Limb (tissue), 2 donors: ENCODE measurements at regions not wholly inside any gene's neighbourhood (a gene's known extent, or its start where the extent isn't known, plus 50 kb on each side); places are given as distances from the start of the nearest gene placed in this dataset.
"Not testable (repeated sequence)": the region's sequence is repeated elsewhere in the genome, so short reads cannot be mapped to it uniquely, and the experiment has no call there.

Source experiments
- DNase-seq, 2 donors: peaks; one replicate each; pipeline ENCODE4 v3.0.0-alpha.2; 2016; ENCODE audit errors: extremely low spot score in 2 of 2

DNA sequence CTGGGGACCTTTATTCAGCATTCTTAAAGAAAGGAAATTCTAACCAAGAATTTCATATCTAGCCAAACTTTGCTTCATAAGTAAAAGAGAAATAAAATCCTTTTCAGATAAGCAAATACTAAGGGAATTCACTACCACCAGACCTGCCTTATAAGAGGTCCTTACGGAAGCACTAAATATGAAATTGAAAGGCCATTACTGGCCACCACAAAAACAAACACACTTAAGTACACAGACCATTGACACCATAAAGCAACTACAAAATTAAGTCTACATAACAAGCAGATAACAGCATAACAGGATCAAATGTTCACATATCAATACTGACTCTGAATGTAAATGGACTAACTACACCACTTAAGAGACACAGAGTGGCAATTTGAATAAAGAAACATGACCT is 361.4 kb upstream of the POU5F2 start:
- no peak for DNase-seq

GRCh38 chr5:94097384-94097783 is 356.0 kb upstream of the POU5F2 start:
- not testable (repeated sequence) for DNase-seq

- DNase-seq, result no peak
Measured at GRCh38 chr5:94094793-94095441, 353.5 kb upstream of the POU5F2 start.

- DNase-seq, result no peak
Measured at GRCh38 chr5:94093300-94093699, 351.9 kb upstream of the POU5F2 start.

DNA sequence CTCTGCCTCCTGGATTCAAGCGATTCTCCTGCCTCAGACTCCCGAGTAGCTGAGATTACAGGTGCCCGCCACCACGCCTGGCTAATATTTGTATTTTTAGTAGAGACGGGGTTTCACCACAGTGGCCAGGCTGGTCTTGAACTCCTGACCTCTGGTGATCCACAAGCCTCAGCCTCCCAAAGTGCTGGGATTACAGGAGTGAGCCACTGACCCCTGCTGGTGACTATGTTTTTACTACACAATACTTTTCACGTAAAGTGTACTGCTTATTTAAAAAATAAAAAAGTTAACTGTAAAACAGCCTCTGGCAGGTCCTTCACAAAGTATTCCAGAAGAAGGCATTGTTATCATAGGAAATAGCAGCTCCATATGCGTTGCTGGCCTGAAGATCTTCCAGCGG is 345.2 kb upstream of the POU5F2 start:
- DNase-seq, result not testable (repeated sequence)

- DNase-seq, result no peak
Measured at GRCh38 chr5:94086194-94086593, 344.8 kb upstream of the POU5F2 start.

- DNase-seq, result no peak
Measured at GRCh38 chr5:94082405-94082804, 341.0 kb upstream of the POU5F2 start.

DNA sequence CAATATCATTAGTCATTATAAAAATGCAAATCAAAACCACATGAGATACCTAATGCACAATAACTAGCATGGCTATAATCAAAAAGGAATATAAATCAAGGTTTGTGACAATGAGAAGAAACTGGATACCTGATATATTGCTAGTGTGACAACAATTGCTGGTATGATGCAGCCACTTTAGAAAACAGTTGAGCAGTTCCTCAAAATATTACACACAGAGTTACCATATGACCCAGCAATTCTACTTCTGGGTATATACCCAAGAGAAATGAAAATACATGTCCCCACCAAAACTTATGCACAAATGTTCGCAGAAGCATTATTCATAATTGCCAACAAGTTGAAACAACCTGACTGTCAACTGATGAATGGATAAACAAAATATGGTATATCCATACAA is 339.7 kb upstream of the POU5F2 start:
- no peak for DNase-seq

- no peak for DNase-seq
Measured at GRCh38 chr5:94080390-94080789, 339.0 kb upstream of the POU5F2 start.

DNA sequence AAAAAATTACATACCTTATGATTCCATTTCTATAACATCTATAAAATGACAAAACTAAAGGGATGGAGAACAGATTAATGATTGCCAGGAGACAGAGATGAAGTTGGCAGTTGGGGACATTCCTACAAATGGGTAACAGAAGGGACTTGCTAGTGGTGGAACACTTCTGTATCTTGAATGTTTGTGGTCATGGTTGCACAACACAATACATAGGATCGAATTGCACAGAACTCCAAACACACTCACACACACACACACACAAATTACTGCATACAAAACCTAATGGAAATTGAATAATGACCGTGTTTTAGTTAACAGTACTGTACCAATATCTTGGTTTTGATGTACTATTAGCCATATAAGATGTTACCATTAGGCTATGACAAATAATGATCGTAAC is 330.7 kb upstream of the POU5F2 start:
- no peak for DNase-seq

- DNase-seq, result no peak
Measured at GRCh38 chr5:94066437-94067207, 325.2 kb upstream of the POU5F2 start.

DNA sequence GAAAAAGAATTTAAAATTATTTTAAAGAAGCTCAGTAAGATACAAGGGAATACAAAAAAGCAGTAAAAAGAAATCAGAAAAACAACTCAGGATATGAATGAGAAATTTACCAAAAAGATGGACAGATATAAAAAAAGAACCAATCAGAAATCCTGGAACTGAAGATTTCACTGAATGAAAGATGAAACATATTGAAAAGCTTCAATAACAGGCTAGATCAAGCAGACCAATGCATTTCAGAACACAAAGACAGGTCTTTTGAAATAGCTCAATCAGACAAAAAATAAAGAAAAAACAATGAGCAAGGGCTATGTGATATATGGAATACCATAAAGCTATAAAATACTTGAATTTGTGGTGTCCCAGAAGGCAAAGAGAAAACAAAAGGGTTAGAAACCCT is 322.6 kb upstream of the POU5F2 start:
- DNase-seq, result no peak

DNA sequence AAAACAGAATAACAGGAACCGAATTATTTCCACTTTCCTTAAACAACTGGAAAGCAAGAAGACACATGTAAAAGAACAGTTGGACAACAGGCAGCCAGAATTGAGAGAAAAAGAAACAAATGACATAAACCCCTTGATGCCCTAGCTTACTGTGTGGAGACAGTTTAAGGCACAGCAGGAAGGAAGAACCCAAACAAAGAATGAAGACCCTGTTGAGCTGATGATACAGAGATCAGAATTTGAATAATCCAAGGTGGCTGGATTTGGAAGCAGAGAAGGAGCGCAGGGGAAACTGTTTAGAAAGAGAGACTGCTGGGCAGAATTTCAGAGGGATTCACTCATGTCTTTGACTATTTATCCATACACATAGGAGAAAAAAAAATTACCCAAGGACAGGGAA is 316.3 kb upstream of the POU5F2 start:
- no peak for DNase-seq

DNA sequence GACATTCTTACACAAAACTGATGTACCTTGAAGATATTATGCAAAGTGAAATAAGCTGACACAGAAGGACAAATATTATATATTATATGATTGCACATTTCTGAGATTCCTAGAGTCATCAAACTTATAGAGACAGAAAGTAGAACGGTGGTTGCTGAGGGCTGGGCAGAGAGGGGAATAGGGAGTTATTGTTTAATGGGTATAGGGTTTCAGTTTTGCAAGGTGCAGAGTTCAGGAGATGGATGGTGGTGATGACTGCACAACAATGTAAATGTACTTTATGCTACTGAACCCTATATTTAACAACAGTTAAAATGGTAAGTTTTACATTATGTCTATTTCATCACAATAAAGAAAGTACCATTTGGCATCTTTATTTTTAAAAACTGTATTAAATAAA is 315.8 kb upstream of the POU5F2 start:
- no peak for DNase-seq

DNA sequence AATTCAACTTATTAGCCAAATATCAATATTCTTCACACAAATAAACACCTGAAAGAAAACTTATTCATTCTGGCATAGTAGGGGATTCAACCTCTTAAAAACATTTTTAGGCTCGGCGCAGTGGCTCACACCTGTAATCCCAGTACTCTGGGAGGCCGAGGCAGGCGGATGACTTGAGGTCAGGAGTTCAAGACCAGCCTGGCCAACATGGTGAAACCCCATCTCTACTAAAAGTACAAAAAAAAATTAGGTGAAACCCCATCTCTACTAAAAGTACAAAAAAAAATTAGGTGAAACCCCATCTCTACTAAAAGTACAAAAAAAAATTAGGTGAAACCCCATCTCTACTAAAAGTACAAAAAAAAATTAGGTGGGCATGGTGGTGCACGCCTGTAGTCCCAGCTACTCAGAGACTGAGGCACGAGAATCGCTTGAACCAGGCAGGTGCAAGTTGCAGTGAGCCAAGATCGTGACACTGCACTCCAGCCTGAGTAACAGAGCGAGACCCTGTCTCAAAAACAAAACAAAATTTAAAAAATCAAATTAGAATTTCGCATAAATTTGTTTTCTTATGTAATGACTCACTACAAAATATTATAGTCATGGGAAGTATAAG is 308.0 kb upstream of the POU5F2 start:
- DNase-seq, result not testable (repeated sequence)

DNA sequence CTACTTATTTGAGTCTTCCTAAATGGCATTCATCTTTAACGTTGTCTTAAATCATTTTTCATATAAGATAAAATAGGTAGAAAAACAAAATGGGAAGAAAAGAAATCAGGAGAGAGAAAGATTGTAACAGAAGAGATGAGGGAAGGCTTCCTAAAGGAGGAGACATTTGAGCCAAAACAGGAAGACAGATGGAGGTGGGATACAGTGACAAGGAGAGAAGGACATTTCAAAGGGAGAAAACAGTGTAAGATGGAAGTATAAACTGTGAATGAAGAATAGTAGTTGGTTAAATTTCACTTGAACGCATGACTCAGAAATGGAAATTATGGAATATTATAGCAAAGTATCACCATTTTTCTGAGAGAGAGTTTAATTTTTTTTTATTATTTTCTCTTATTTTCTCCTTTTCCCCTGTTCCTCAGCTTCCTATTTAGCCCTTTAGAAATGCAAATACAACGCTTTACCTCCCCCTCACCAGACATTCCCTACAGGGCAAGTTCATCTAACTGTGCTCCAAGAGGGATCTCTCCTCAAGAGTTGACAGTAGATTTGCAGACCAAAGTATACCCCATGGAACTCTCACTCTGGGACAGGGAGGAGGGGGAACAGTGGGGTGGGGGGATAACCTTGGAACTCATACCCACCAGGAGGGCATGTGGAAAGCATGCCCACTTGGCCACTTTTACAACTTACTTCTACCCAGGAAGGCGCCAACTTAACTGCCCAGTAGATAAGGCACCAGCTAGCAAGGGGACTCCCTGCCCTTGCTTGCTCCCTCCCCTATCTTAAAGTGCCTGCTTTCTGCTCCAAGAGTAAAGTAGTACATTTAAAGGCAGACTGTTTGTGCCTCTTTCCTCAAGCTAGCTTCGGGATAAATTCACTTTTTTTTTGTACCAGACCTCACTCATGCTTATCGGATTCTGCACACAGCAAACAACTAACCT is 304.7 kb upstream of the POU5F2 start:
- DNase-seq, result no peak

DNA sequence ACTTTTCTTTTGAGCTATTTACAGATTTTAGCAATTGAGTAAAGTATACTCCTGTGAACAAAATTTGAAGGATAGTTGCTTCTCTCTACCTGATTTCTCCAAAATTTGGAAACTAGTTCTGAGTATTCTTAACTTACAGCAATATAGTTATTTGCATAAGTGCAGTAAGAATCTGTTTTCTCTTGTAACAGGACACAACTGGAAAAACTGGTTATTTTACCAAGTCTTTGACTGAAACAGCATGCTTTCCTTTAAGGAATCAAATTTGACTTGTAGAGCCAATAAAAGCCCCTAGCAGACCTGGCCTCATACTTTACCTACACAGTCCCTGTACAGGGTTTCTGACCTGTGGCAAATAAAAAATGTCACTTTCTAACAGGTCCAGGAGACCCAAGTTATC is 301.9 kb upstream of the POU5F2 start:
- DNase-seq, result no peak

DNA sequence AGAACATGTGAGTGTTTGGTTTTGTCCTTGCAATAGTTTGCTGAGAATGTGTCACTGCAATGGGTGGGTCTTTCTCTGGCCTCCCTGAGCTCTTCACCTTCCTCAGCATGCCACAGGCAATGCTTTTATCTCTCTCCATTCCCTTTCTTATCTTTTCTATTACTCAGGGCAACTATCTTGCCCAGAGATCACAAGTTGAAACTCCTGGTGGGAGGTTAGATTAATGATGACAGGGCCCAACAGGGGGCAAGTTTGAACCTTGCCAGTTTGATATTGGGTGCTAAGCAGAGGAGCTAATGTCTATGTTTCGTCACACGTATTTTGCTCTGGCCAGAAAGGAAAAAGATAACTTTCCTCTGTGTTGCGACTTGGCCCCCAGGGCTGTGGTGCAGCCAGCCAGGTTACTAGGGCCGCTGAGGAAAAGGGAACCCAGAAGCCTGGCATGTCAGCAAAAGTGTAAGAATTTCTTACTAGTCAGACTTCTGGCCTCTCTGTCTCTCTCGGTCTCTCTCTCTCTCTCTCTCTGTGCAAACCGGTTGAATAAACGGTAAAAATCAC is 299.3 kb upstream of the POU5F2 start:
- DNase-seq, result no peak

GRCh38 chr5:94039101-94039500 is 297.7 kb upstream of the POU5F2 start:
- DNase-seq, result no peak

DNA sequence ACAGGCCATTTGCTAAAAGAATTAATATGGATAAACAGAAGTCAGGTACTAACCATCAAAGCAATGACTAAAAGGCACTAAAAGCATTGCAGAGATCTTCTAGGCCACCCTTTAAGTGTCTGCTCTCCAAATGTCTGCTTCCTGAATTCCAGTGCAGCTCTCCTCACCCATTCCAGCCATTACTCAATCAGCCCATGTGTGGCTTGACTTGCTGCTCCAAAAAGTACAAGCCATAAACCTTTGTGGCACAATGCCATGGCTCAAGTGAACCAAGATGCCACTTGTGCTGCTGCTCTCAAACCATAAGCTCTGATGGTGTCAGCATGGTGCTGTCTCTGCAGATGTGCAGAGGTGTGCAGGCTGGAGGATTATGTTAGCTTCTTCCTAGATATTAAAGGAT is 290.2 kb upstream of the POU5F2 start:
- no peak for DNase-seq

DNA sequence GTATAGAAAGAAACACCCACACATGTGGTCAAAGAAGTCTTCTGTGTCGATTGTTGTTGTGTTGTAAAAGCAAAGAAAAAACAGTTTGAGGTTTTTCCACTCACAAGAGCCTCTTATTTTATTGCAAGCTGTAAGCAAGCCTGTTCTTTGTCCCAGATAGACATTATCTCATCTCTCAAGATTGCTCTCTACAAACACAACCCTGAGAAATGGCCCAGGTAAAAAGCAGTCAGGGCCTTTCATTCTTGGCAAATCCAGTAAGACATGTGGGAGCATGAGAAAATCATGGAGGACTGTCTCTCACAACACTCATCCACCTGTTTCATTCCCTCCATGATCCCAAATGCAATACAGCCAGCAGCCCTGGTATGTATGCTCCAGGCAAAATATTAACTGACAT is 286.6 kb upstream of the POU5F2 start:
- DNase-seq, result no peak
